HG02840 (cell line): ENCODE measurements at regions not wholly inside any gene's neighbourhood (a gene's known extent, or its start where the extent isn't known, plus 50 kb on each side); places are given as distances from the start of the nearest gene placed in this dataset.

Source experiments
- ATAC-seq: cut with Tn5 transposase; IDR thresholded peaks from one replicate; pipeline ENCODE4 v1.9.1; 2021; ENCODE audit warnings: mild to moderate bottlenecking, moderate library complexity, moderate number of reproducible peaks; ENCODE audit not compliant: unreplicated experiment, low FRiP score

DNA sequence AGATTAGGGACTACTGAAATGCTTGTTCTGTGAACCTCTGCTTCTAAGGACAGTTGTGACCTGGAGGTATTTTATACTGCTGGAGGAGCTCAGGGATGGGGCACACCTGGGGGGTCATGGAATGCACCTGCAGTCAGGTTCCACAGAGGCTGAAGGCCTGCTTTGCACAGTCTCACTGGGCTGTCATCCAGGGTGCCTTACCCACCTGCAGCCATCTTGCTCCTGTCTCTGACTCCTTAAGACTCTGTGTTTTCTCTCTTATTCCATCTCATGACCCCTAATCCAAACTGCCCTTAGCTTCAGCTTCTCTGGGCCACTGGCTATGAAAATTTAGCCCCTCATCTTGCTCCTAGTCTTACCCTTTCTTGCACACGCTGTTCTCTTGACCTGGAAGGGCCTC lies 127.0 kb upstream of the SNX19 start:
- ATAC-seq = no peak

DNA sequence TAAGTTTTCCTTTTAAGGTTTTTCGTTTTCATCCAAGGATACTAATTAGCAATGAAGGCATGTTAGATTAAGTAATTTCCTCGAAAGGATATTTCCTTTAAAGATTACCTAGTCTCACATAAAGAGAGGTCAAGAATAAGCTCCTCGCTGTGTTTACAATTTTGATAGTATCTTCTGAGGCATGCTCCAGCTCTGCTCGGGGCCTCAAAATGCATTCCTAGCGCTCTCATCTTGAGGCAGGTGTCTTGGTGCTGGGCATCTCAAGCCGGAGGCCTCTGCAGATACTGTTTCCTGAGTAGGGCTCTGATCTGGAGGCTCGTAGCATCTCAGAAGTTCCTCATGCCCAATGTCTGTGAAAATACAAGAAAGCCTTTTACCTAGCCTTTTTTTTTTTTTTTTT lies 128.6 kb upstream of the SNX19 start:
- no peak for ATAC-seq

GRCh38 chr11:131052367-131052766 lies 136.1 kb upstream of the SNX19 start:
- ATAC-seq = no peak

GRCh38 chr11:131056036-131056435 lies 139.8 kb upstream of the SNX19 start:
- ATAC-seq = no peak

DNA sequence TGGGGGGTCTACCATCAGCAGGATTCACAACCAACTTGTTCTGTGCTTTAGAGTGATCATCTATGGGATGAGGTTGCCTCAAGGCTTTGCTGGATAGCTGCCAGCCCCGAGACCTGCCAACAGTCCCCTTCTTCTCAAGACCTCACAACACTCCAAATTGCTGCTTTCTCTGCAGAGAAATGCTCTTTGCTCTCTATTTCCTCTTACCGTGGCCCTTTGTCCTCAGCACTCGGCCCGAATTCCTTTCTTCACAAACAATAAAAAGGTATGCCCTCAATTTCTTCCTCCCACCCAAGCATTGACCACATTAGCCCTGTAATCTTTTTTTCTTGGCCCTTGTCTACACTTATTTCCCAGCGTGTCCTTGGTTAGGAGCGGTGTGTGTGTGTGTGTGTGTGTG lies 147.4 kb upstream of the SNX19 start:
- no peak for ATAC-seq

DNA sequence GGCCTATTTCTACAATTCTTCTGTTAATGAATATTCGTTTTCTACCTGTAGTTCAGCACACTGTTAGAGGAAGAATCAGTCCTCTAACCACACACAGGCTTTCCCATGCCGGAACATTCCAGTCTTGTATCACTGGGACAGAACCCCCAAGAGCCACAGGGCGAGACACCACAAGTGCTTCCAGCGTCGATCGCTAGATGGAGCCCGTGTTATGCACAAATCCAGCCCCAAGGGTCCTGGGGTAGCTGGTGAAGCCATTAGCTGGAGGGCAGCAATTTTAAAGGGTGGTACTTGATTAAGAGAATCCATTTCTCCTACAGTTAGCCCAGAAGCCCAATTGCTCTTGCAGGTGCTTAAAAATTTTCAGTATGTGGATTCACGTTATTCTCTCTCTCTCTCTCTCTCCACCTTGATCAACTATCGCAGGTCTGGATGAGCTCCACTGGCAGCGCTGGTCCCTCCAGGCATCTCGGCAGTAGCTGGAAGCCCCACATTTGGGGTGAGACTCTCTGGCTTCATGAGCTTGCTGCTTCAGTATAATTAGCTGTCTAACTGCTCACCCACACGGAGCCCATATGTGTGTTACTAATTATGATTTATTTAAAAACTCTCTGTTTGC lies 148.2 kb upstream of the SNX19 start:
- no peak for ATAC-seq

GRCh38 chr11:131065435-131066413 lies 149.4 kb upstream of the SNX19 start:
- ATAC-seq = no peak

DNA sequence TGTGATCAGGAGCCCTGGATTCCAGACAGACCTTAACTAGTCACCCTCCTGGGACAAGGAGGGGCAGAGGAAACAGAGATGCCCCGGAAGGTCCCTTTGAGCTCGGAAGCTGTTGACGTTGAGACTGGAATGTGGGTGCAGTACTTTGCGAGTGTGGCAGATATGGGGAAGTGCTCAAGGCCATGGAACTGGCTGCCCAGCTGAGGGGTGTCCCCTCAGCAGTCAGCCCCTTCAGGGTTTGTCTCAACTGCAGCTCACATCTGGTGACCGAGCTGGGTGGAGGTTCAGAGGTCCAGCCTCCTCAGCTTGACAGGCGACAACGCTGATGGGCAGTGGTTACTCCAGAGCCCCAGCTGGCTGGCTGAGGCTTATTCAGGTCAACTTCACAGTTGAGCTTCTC lies 150.3 kb upstream of the SNX19 start:
- ATAC-seq = no peak

GRCh38 chr11:131070365-131070764 lies 154.1 kb upstream of the SNX19 start:
- ATAC-seq = no peak

- ATAC-seq = no peak
Measured at GRCh38 chr11:131073167-131073566, 156.9 kb upstream of the SNX19 start.

- no peak for ATAC-seq
Measured at GRCh38 chr11:131074573-131074972, 158.3 kb upstream of the SNX19 start.

DNA sequence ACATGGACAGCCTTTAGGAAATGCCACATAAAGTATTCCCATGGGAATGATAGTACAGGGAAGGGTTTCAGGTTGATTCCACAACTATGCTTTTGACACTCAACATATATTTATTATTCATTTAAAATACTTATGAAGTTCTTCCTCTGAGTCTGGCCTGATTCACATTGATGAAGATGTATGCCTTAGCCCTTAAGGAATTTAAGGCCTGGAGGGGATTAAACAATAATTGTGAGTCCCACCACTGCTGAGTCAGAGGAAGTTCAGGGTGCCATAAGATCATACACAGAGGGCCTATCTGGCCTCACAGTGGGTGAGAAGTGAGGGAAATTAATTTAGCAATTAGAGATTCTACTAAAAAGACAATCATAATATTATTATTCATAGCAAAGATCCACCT lies 161.1 kb upstream of the SNX19 start:
- ATAC-seq = no peak

- no peak for ATAC-seq
Measured at GRCh38 chr11:131079036-131079435, 162.8 kb upstream of the SNX19 start.

- ATAC-seq = no peak
Measured at GRCh38 chr11:131089727-131090245, 173.5 kb upstream of the SNX19 start.

DNA sequence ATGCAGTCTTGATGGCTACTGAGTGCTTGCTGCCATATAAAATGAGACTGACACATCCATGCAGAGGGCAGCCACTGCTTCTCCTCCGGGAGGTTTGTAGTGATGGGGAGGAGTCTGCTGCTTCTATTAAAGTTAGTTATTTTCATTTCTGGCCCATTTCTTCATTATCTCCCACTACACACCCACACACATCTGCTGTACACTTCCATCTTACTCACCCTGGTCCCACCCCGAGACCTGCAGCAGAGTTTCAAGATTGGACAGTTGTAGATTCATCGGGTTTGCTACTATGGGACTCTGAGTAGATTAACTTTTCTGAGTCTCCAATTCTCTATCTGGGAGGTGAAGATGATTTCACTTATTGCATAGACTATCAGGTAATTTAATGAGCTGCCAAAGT lies 176.2 kb upstream of the SNX19 start:
- no peak for ATAC-seq

DNA sequence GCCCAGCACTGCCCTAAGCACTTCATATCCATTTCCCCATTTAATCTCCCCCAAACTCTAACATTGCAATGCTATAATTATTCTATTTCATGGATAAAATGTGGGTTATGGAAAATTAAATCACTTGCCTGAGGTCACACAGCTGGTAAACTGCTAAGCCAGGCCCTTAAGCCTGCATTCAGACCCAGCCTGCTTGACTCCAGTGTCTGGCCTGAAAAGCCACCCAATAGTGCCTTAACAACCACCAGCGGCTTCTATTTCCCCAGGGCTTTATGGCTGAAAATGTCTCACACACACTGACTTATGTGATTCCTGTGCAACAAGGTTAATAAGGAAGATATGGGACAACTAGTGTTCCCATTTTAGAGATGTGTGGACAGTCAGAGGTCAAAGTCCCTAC lies 178.5 kb upstream of the SNX19 start:
- no peak for ATAC-seq

GRCh38 chr11:131095511-131096185 lies 179.4 kb upstream of the SNX19 start:
- ATAC-seq = no peak

DNA sequence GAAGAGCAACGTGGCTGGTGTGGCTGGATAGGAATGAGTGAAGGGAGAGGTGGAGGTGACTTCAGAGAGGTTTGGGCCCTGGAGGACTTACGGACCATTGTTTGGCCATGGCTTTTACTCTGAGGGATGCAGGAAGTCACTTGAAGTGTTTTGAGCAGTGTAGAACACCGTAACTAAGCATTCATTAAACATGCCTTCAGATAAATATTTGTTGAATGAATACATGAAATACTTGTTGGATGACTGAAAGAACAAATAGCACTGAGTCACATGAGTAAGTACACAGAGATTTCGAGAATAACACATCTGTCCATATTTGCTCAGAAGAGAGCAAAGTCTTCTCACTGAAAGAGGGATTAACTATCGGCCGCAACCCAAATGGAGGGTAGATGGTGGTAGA lies 182.7 kb upstream of the SNX19 start:
- ATAC-seq = no peak

DNA sequence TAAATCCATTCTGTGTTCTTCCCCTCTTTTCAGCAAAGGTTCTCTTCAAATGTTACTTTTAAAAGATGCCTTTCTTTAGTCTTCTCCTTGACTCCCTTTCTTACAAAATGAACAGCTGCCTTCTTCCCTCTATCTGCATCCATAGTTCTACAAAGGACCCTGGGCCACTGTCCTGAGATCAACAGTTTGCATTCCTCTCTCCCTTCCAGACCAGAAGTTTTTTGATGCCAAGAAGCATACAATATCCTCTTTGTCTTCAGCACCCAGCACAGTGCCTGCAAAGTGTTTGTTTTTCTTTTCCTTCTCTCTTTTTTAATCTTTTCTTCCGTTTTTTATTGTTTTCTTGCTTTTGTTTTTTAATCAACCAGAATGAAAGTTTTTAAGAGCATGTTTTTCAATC lies 183.5 kb upstream of the SNX19 start:
- ATAC-seq = no peak

GRCh38 chr11:131108760-131109159 lies 192.5 kb upstream of the SNX19 start:
- no peak for ATAC-seq

DNA sequence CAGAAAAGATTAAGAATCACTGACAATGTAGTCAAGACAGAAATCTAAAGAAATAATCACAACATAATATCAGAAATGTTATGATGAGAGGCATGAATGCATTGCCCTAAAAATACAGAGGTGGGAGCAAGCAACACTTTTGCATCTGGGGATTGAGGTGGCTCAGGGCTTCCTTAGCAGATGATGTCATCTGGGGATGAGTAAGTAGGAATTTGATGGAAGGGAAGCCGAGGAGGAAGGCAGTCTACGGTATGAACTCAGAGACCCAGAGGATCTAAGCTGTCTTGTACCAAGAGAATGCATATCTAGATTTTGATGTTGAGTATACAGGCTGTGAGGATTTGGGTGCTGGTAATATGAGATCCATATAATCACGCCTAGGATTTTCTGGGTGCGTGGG lies 193.0 kb upstream of the SNX19 start:
- ATAC-seq = no peak
